Cardiac muscle cell (in vitro differentiated cells and primary cell): ENCODE measurements at regions not wholly inside any gene's neighbourhood (a gene's known extent, or its start where the extent isn't known, plus 50 kb on each side); places are given as distances from the start of the nearest gene placed in this dataset.

Experiments used
- DNase-seq, 2 donors: peaks; one replicate each; pipeline versions ENCODE4 v3.0.0 to v3.0.0-alpha.2; 2010 to 2017; ENCODE audit warnings: low read depth in 1 of 2, low spot score in 1 of 2
- H3K27ac ChIP-seq: fragments of 200-600 bp; sonication (generic); 2 replicates; pipeline ENCODE4 v1.5.1; 2016
- H3K27me3 ChIP-seq: fragments of 200-600 bp; sonication (generic); 2 replicates; pipeline ENCODE4 v1.6.0; 2016; ENCODE audit warnings: control low read depth
- H3K36me3 ChIP-seq: fragments of 200-600 bp; sonication (generic); 2 replicates; pipeline ENCODE4 v1.5.1; 2016; ENCODE audit warnings: control low read depth
- H3K4me1 ChIP-seq: fragments of 200-600 bp; sonication (generic); 2 replicates; pipeline ENCODE4 v1.8.1; 2017; ENCODE audit warnings: low read depth, mild to moderate bottlenecking, mixed run types
- H3K4me3 ChIP-seq: fragments of 200-600 bp; sonication (generic); 2 replicates; pipeline ENCODE4 v1.5.1; 2016; ENCODE audit warnings: mild to moderate bottlenecking
- H3K9me3 ChIP-seq: fragments of 200-600 bp; sonication (generic); 2 replicates; pipeline ENCODE4 v1.5.1; 2017; ENCODE audit warnings: low read depth, mild to moderate bottlenecking, control low read depth
- CTCF ChIP-seq: IDR thresholded peaks from 2 replicates; pipeline ENCODE4 v1.5.1; 2012; ENCODE audit warnings: low read depth, mild to moderate bottlenecking, low read length

GRCh38 chr2:77999376-77999775, 477.2 kb upstream of the LRRTM4 start:
- Histone ChIP-seq H3K36me3 (no peaks in the 10 kb centered on the region), H3K27ac (no peak overlapping the region), H3K27me3 (no peaks in the 10 kb centered on the region), H3K4me1 (no peaks in the 10 kb centered on the region), H3K4me3 (no peak overlapping the region), H3K9me3 (no peaks in the 10 kb centered on the region)
- DNase-seq, result no peak
- TF ChIP-seq CTCF, result no peak

GRCh38 chr2:78009289-78009688, 487.1 kb upstream of the LRRTM4 start:
- no peak for DNase-seq
- Histone ChIP-seq H3K4me3 (no peak overlapping the region), H3K4me1 (no peaks in the 10 kb centered on the region), H3K9me3 (no peaks in the 10 kb centered on the region), H3K27me3 (no peaks in the 10 kb centered on the region), H3K27ac (no peak overlapping the region), H3K36me3 (no peaks in the 10 kb centered on the region)
- TF ChIP-seq CTCF, result no peak

GRCh38 chr2:78011251-78011650, 489.1 kb upstream of the LRRTM4 start:
- Histone ChIP-seq H3K4me1 (no peaks in the 10 kb centered on the region), H3K27me3 (no peaks in the 10 kb centered on the region), H3K27ac (no peak overlapping the region), H3K36me3 (no peaks in the 10 kb centered on the region), H3K4me3 (no peak overlapping the region), H3K9me3 (no peaks in the 10 kb centered on the region)
- no peak for DNase-seq
- no peak for TF ChIP-seq CTCF

- no peak for DNase-seq
- H3K4me1 ChIP-seq, result no peaks in the 10 kb centered on the region
- no peaks in the 10 kb centered on the region for H3K9me3 ChIP-seq
- H3K27me3 ChIP-seq, result no peaks in the 10 kb centered on the region
- H3K4me3 ChIP-seq, result no peak overlapping the region
- TF ChIP-seq CTCF, result no peak
- H3K36me3 ChIP-seq, result no peaks in the 10 kb centered on the region
- H3K27ac ChIP-seq, result no peak overlapping the region
Observed at GRCh38 chr2:78020491-78020890, 498.3 kb upstream of the LRRTM4 start.

- no peak for DNase-seq
- Histone ChIP-seq H3K27ac (no peak overlapping the region), H3K27me3 (no peaks in the 10 kb centered on the region), H3K9me3 (no peaks in the 10 kb centered on the region), H3K36me3 (no peaks in the 10 kb centered on the region), H3K4me3 (no peak overlapping the region), H3K4me1 (no peaks in the 10 kb centered on the region)
- TF ChIP-seq CTCF, result no peak
Observed at GRCh38 chr2:78023356-78023755, 501.2 kb upstream of the LRRTM4 start.

GRCh38 chr2:78024996-78025395, 502.8 kb upstream of the LRRTM4 start:
- Histone ChIP-seq H3K27ac (no peak overlapping the region), H3K9me3 (no peaks in the 10 kb centered on the region), H3K4me1 (no peaks in the 10 kb centered on the region), H3K36me3 (no peaks in the 10 kb centered on the region), H3K27me3 (no peaks in the 10 kb centered on the region), H3K4me3 (no peak overlapping the region)
- DNase-seq, result no peak
- TF ChIP-seq CTCF, result no peak
